Neural progenitor cell (in vitro differentiated cells): ENCODE measurements at regions not wholly inside any gene's neighbourhood (a gene's known extent, or its start where the extent isn't known, plus 50 kb on each side); places are given as distances from the start of the nearest gene placed in this dataset.

Experiments
- DNase-seq: peaks from one replicate; pipeline ENCODE4 v3.0.0-alpha.2; 2016; ENCODE audit warnings: low spot score
- H2AFZ ChIP-seq: fragments of 200-600 bp; sonication (generic); replicated peaks from 2 replicates; pipeline ENCODE4 v1.6.1; 2016; ENCODE audit warnings: antibody characterized with exemption
- H3F3A ChIP-seq: fragments of 200-600 bp; sonication (generic); 2 replicates; pipeline ENCODE4 v1.6.1; 2016; ENCODE audit warnings: antibody characterized with exemption, low read depth
- H3K27ac ChIP-seq: fragments of 200-600 bp; sonication (generic); 2 replicates; pipeline ENCODE4 v1.5.1; 2016; ENCODE audit warnings: mild to moderate bottlenecking
- H3K27me3 ChIP-seq: fragments of 200-600 bp; sonication (generic); 2 replicates; pipeline ENCODE4 v1.6.1; 2016; ENCODE audit warnings: mild to moderate bottlenecking, moderate library complexity
- H3K36me3 ChIP-seq: fragments of 200-600 bp; sonication (generic); 2 replicates; pipeline ENCODE4 v1.5.1; 2016
- H3K4me1 ChIP-seq: fragments of 200-600 bp; sonication (generic); 2 replicates; pipeline ENCODE4 v1.6.1; 2016; ENCODE audit warnings: mixed run types
- H3K4me2 ChIP-seq: fragments of 200-600 bp; sonication (generic); 2 replicates; pipeline ENCODE4 v1.6.1; 2016
- H3K4me3 ChIP-seq: fragments of 200-600 bp; sonication (generic); 2 replicates; pipeline ENCODE4 v1.5.1; 2016
- H3K79me2 ChIP-seq: fragments of 200-600 bp; sonication (generic); 2 replicates; pipeline ENCODE4 v1.6.1; 2016; ENCODE audit warnings: low read depth
- H3K9ac ChIP-seq: fragments of 200-600 bp; sonication (generic); 2 replicates; pipeline ENCODE4 v1.6.1; 2016
- H3K9me3 ChIP-seq: fragments of 200-600 bp; sonication (generic); 2 replicates; pipeline ENCODE4 v1.5.1; 2016; ENCODE audit warnings: low read depth
- H4K20me1 ChIP-seq: fragments of 200-600 bp; sonication (generic); 2 replicates; pipeline ENCODE4 v1.6.1; 2016; ENCODE audit warnings: low read depth
- H3K27ac Mint-ChIP-seq: 3 replicates; pipeline ENCODE4 v1.8.0; 2021; ENCODE audit warnings: mixed read lengths
- H3K27me3 Mint-ChIP-seq: 2 replicates; pipeline ENCODE4 v1.8.0; 2022; ENCODE audit warnings: low read depth, mild to moderate bottlenecking, inconsistent platforms, moderate library complexity, mixed read lengths; ENCODE audit not compliant: insufficient read depth
- H3K36me3 Mint-ChIP-seq: 3 replicates; pipeline ENCODE4 v1.8.0; 2021; ENCODE audit warnings: mixed read lengths
- H3K4me1 Mint-ChIP-seq: 3 replicates; pipeline ENCODE4 v1.8.0; 2021; ENCODE audit warnings: mixed read lengths
- H3K4me3 Mint-ChIP-seq: 3 replicates; pipeline ENCODE4 v1.8.0; 2021; ENCODE audit warnings: mild to moderate bottlenecking, moderate library complexity, mixed read lengths
- H3K9me3 Mint-ChIP-seq: 3 replicates; pipeline ENCODE4 v1.8.0; 2020; ENCODE audit warnings: mixed read lengths
- EZH2 ChIP-seq: fragments of 200-600 bp; sonication (generic); IDR thresholded peaks from 2 replicates; pipeline ENCODE4 v1.6.1; 2017; ENCODE audit warnings: antibody characterized with exemption, mild to moderate bottlenecking, moderate library complexity
- EZH2phosphoT487 ChIP-seq: fragments of 200-600 bp; sonication (generic); IDR thresholded peaks from 2 replicates; pipeline ENCODE4 v1.6.1; 2017; ENCODE audit warnings: antibody characterized with exemption
- TF ChIP-seq, protein P1 (sequence below): fragments of 200-600 bp; sonication (generic); IDR thresholded peaks from 2 replicates; pipeline ENCODE4 v1.5.1; 2017; ENCODE audit warnings: antibody characterized with exemption, mild to moderate bottlenecking

DNA sequence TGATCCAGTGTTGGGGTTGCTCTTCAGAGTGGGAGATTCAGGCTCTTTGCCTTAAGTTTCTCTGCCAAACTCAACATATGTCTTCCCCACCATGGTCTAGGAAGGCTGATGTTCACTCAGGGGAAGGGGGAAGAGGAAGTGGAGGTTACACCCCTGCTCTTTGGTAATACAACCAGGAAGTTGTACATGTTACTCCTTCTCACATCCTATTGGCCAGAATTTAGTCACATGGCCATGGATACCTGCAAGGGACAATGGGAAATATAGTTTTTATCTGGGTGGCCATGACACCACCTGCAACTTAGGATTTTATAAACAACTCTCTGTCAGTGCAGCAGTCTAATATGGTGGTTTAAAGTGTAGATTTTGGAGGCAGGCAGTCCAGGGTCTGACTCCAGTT is 150.9 kb downstream of the TBX5 start:
- Histone ChIP-seq H3K4me1 (no peaks in the 10 kb centered on the region), H3K79me2 (no peaks in the 10 kb centered on the region), H4K20me1 (no peaks in the 10 kb centered on the region), H3K4me3 (no peak overlapping the region), H3K4me2 (no peak overlapping the region), H3K9me3 (no peaks in the 10 kb centered on the region), H3K27ac (no peak overlapping the region), H3K27me3 (no peaks in the 10 kb centered on the region), H2AFZ (no peak overlapping the region), H3F3A (no peaks in the 10 kb centered on the region), H3K36me3 (no peaks in the 10 kb centered on the region), H3K9ac (no peak overlapping the region)
- Mint-ChIP-seq H3K36me3 (no peaks in the 10 kb centered on the region), H3K4me3 (no peak overlapping the region), H3K4me1 (no peaks in the 10 kb centered on the region), H3K27ac (no peak overlapping the region), H3K9me3 (no peaks in the 10 kb centered on the region), H3K27me3 (no peaks in the 10 kb centered on the region)
- no peak for DNase-seq
- TF ChIP-seq EZH2phosphoT487 (no peak), EZH2 (no peak)
- TF ChIP-seq, protein P1, sequence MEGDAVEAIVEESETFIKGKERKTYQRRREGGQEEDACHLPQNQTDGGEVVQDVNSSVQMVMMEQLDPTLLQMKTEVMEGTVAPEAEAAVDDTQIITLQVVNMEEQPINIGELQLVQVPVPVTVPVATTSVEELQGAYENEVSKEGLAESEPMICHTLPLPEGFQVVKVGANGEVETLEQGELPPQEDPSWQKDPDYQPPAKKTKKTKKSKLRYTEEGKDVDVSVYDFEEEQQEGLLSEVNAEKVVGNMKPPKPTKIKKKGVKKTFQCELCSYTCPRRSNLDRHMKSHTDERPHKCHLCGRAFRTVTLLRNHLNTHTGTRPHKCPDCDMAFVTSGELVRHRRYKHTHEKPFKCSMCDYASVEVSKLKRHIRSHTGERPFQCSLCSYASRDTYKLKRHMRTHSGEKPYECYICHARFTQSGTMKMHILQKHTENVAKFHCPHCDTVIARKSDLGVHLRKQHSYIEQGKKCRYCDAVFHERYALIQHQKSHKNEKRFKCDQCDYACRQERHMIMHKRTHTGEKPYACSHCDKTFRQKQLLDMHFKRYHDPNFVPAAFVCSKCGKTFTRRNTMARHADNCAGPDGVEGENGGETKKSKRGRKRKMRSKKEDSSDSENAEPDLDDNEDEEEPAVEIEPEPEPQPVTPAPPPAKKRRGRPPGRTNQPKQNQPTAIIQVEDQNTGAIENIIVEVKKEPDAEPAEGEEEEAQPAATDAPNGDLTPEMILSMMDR = no peak

DNA sequence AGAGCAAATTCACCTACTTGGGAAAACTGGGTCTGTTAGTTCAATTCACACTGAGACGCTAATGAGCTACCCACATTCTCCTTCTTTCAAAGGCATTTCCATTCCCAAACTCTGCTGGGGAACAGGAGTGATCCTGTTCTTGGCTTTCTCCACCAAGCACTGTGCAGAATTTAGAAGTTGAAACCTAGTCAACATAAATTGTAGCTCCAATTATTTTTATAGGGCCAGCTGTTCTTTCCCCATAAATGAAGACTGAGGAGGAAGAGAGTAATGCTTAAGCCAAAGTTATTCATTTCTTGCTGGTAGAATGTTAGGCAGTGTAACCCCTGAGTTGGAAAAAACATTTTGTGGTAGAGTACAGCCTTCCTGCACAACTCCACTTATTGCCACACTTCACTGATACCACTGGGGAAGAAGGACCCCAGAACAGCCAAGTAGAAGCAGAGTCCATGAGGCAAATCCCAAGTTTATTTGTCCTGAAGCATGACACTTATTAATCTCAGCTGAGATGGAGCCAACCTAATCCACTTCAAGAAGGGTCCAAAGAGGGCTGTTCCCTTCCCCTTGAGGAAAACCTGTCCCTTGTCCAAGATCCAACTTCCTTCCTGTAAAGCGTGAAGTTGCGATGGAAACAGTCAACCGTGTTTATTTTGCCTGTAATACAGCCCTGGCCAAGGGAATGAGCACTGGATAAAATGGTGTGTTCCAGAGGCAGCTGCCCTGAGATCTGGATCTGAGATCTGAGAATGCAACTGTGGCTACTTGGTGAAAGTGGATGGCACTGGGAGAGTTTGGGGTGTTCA is 151.8 kb downstream of the TBX5 start:
- H3K4me1 Mint-ChIP-seq = no peaks in the 10 kb centered on the region
- H3K79me2 ChIP-seq = no peaks in the 10 kb centered on the region
- TF ChIP-seq EZH2phosphoT487 (no peak), EZH2 (no peak)
- TF ChIP-seq, protein P1 = no peak
- no peak overlapping the region for H3K4me2 ChIP-seq
- no peak overlapping the region for H3K27ac Mint-ChIP-seq
- no peaks in the 10 kb centered on the region for H3K36me3 ChIP-seq
- DNase-seq = no peak
- no peaks in the 10 kb centered on the region for H3K9me3 ChIP-seq
- no peak overlapping the region for H3K27ac ChIP-seq
- H3K4me3 ChIP-seq = no peak overlapping the region
- no peaks in the 10 kb centered on the region for H4K20me1 ChIP-seq
- H3K9me3 Mint-ChIP-seq = no peaks in the 10 kb centered on the region
- H3K27me3 ChIP-seq = no peaks in the 10 kb centered on the region
- no peaks in the 10 kb centered on the region for H3K36me3 Mint-ChIP-seq
- H3K9ac ChIP-seq = no peak overlapping the region
- H3K4me1 ChIP-seq = no peaks in the 10 kb centered on the region
- no peaks in the 10 kb centered on the region for H3K27me3 Mint-ChIP-seq
- no peak overlapping the region for H2AFZ ChIP-seq
- H3K4me3 Mint-ChIP-seq = no peak overlapping the region
- no peaks in the 10 kb centered on the region for H3F3A ChIP-seq

- no peak overlapping the region for H3K27ac ChIP-seq
- Mint-ChIP-seq H3K9me3 (no peaks in the 10 kb centered on the region), H3K27me3 (no peaks in the 10 kb centered on the region)
Observed at GRCh38 chr12:114248527-114248926, 157.4 kb downstream of the TBX5 start.

More at GRCh38 chr12:114248527-114248926, 157.4 kb downstream of the TBX5 start:
- no peaks in the 10 kb centered on the region for H3K27me3 ChIP-seq
- H3K4me3 ChIP-seq = no peak overlapping the region
- no peak for DNase-seq
- H3K4me2 ChIP-seq = no peak overlapping the region
- H3K9me3 ChIP-seq = no peaks in the 10 kb centered on the region
- no peaks in the 10 kb centered on the region for H3F3A ChIP-seq
- no peaks in the 10 kb centered on the region for H3K36me3 Mint-ChIP-seq
- H3K4me3 Mint-ChIP-seq = no peak overlapping the region
- no peak overlapping the region for H2AFZ ChIP-seq
- no peak overlapping the region for H3K9ac ChIP-seq
- no peaks in the 10 kb centered on the region for H4K20me1 ChIP-seq
- no peaks in the 10 kb centered on the region for H3K4me1 Mint-ChIP-seq
- H3K27ac Mint-ChIP-seq = no peak overlapping the region
- no peaks in the 10 kb centered on the region for H3K36me3 ChIP-seq
- H3K4me1 ChIP-seq = peaks cover 12% of the 10 kb centered on the region
- TF ChIP-seq EZH2phosphoT487 = no peak
- TF ChIP-seq EZH2 = no peak
- TF ChIP-seq, protein P1 = no peak
- no peaks in the 10 kb centered on the region for H3K79me2 ChIP-seq
